Upper lobe of left lung (tissue), 4 donors: ENCODE measurements at regions not wholly inside any gene's neighbourhood (a gene's known extent, or its start where the extent isn't known, plus 50 kb on each side); places are given as distances from the start of the nearest gene placed in this dataset.

Source experiments
- EP300 ChIP-seq, 4 donors: sonication (generic); formaldehyde crosslinking; IDR thresholded peaks; one replicate each; pipeline ENCODE4 v1.5.1; 2017; ENCODE audit warnings: antibody characterized with exemption in 4 of 4, control low read depth in 2 of 4
- POLR2AphosphoS5 ChIP-seq, 2 donors: sonication (generic); formaldehyde crosslinking; IDR thresholded peaks; one replicate each; pipeline ENCODE4 v1.5.1; 2017; ENCODE audit warnings: antibody characterized with exemption in 2 of 2
- TF ChIP-seq, protein P1 (sequence below), 6 experiments: fragments of 450-650 bp in 4 of 6; fragments of 200-600 bp in 2 of 6; sonication (generic) in 2 of 6; IDR thresholded peaks; one replicate each; pipeline ENCODE4 v1.5.1; 2016 to 2019; ENCODE audit warnings: antibody characterized with exemption in 6 of 6

DNA sequence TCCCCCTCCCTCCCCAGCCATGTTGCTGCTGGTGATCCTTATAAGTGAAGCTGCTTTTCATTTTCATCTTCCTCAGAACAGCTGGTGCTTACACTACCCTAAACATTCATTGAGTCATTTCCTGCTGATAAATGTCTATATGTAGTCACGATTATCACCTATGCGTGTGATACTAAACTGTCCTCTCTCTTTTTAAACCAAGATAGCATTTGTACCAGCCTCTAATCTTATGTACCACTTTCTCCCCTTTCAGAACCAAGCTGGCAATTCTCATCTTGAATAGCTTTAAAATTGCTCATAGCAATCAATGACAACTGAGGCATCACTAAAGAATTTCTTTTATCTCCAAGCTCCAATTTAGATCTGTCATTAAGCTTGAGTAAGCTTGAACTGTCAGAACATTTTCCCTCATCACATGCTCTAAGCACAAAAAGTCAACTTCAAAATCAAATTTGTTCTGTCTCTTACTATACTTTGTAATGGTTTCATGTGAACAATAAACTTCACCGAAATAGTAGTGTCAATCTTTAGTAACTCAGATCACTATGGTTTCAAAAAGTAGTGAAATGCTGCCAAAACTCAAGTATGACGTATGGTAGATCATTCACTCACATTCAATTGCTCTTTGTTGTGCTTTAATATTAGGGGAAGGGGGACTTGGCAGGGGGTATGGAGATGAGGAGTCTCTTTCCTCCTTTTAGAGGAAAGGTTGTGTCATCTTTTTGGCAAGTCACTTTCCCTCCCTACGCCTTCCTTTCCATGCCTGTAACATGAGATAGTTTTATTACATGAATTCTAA lies 178.1 kb upstream of the NOVA1 start:
- TF ChIP-seq, protein P1, sequence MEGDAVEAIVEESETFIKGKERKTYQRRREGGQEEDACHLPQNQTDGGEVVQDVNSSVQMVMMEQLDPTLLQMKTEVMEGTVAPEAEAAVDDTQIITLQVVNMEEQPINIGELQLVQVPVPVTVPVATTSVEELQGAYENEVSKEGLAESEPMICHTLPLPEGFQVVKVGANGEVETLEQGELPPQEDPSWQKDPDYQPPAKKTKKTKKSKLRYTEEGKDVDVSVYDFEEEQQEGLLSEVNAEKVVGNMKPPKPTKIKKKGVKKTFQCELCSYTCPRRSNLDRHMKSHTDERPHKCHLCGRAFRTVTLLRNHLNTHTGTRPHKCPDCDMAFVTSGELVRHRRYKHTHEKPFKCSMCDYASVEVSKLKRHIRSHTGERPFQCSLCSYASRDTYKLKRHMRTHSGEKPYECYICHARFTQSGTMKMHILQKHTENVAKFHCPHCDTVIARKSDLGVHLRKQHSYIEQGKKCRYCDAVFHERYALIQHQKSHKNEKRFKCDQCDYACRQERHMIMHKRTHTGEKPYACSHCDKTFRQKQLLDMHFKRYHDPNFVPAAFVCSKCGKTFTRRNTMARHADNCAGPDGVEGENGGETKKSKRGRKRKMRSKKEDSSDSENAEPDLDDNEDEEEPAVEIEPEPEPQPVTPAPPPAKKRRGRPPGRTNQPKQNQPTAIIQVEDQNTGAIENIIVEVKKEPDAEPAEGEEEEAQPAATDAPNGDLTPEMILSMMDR (IDR thresholded peaks at IDR 0.05): no peak
- TF ChIP-seq EP300 (IDR thresholded peaks at IDR 0.05): no peak
- TF ChIP-seq POLR2AphosphoS5 (IDR thresholded peaks at IDR 0.05): no peak
